ENCODE measurements at regions not wholly inside any gene's neighbourhood (a gene's known extent, or its start where the extent isn't known, plus 50 kb on each side); places are given as distances from the start of the nearest gene placed in this dataset.
A peak's percentile ranks its signal among the peaks of the same experiment; 100 is the strongest.
"Not testable (repeated sequence)": the region's sequence is repeated elsewhere in the genome, so short reads cannot be mapped to it uniquely, and the experiment has no call there.

GRCh38 chrX:113192418-113192817 lies 351.8 kb upstream of the AMOT start:
- H3K79me2 ChIP-seq (ENCODE audit: control insufficient read depth, insufficient read depth, low read length) = no peaks in the 10 kb centered on the region
- no peak overlapping the region for H3K9ac ChIP-seq (ENCODE audit: low read length)
- H4K5ac ChIP-seq (ENCODE audit: low read length) = no peak overlapping the region
- no peaks in the 10 kb centered on the region for H3K79me1 ChIP-seq (ENCODE audit: low read length)
- no peak overlapping the region for H4K8ac ChIP-seq (ENCODE audit: low read depth, low read length)
- H3K4ac ChIP-seq (ENCODE audit: low read depth, low read length) = no peak overlapping the region
- H3K23ac ChIP-seq (ENCODE audit: low read length) = no peak overlapping the region
- no peak overlapping the region for H2BK120ac ChIP-seq (ENCODE audit: low read depth, low read length)
- no peak for DNase-seq
- no peak overlapping the region for H2AK5ac ChIP-seq (ENCODE audit: low read length)
- no peak overlapping the region for H2BK15ac ChIP-seq (replicated peaks; ENCODE audit: low read depth)
- H3K56ac ChIP-seq (ENCODE audit: low read length) = no peak overlapping the region
- no peak overlapping the region for H3K18ac ChIP-seq (ENCODE audit: low read length)
- H3K4me2 ChIP-seq (ENCODE audit: low read length) = no peak overlapping the region
- H3K4me3 ChIP-seq (ENCODE audit: low read length) = no peak overlapping the region
- H2BK5ac ChIP-seq (ENCODE audit: low read length) = no peak overlapping the region
- no peaks in the 10 kb centered on the region for H3K27me3 ChIP-seq (ENCODE audit: insufficient read depth, low read length, poor library complexity)
- no peaks in the 10 kb centered on the region for H3K4me1 ChIP-seq (ENCODE audit: control insufficient read depth, low read depth, low read length)
- no peaks in the 10 kb centered on the region for H3K36me3 ChIP-seq (ENCODE audit: control insufficient read depth, insufficient read depth, low read length)
- no peak overlapping the region for H3K27ac ChIP-seq (ENCODE audit: low read depth, low read length)

DNA sequence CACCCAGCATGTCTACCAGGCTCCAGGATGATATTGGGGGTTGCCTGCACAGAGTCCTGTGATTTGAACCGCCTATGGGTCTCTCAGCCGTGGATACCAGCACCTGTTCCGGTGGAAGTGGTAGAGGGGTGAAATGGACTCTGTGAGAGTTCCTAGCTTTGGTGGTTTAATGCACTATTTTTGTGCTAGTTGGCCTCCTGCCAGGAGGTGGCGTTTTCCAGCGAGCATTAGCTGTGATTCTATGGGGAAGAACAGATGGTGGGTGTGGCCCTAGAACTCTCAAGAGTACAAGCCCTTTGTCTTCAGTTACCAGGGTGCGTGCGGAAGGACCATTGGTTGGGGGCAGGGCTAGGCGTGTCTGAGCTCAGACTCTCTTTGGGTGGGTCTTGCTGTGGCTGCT lies 316.9 kb upstream of the AMOT start:
- Histone ChIP-seq H3K27ac (ENCODE audit: low read depth, low read length) (no peak overlapping the region), H3K4me1 (ENCODE audit: control insufficient read depth, low read depth, low read length) (no peaks in the 10 kb centered on the region), H2BK5ac (ENCODE audit: low read length) (no peak overlapping the region), H2BK120ac (ENCODE audit: low read depth, low read length) (no peak overlapping the region), H3K79me1 (ENCODE audit: low read length) (no peaks in the 10 kb centered on the region), H3K23ac (ENCODE audit: low read length) (no peak overlapping the region), H3K4me2 (ENCODE audit: low read length) (no peak overlapping the region), H4K5ac (ENCODE audit: low read length) (no peak overlapping the region), H4K8ac (ENCODE audit: low read depth, low read length) (no peak overlapping the region), H3K9ac (ENCODE audit: low read length) (no peak overlapping the region), H3K18ac (ENCODE audit: low read length) (no peak overlapping the region), H3K4me3 (ENCODE audit: low read length) (no peak overlapping the region), H3K79me2 (ENCODE audit: control insufficient read depth, insufficient read depth, low read length) (no peaks in the 10 kb centered on the region), H3K56ac (ENCODE audit: low read length) (no peak overlapping the region), H3K27me3 (ENCODE audit: insufficient read depth, low read length, poor library complexity) (no peaks in the 10 kb centered on the region), H2BK15ac (replicated peaks; ENCODE audit: low read depth) (no peak overlapping the region), H3K4ac (ENCODE audit: low read depth, low read length) (no peak overlapping the region), H3K36me3 (ENCODE audit: control insufficient read depth, insufficient read depth, low read length) (no peaks in the 10 kb centered on the region), H2AK5ac (ENCODE audit: low read length) (no peak overlapping the region)
- WGBS (ENCODE audit: extremely low coverage, insufficient coverage, low lambda C conversion rate) = no CpG with 5 or more reads among the region's 8 CpGs
- DNase-seq = peak; percentile 2

DNA sequence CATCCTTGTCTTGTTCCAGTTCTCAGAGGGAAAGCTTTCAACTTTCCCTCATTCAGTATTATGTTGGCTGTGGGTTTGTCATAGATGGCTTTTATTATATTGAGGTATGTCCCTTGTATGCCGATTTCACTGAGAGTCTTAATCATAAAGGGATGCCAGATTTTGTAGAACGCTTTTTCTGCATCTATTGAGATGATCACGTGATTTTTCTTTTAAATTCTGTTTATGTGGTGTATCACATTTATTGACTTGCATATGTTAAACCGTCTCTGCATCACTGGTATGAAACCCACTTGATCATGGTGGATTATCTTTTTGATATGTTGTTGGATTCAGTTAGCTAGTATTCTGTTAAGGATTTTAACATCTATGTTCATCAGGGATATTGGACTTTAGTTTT lies 313.7 kb upstream of the AMOT start:
- H3K18ac ChIP-seq (ENCODE audit: low read length); H4K8ac ChIP-seq (ENCODE audit: low read depth, low read length); H3K4me2 ChIP-seq (ENCODE audit: low read length); H4K5ac ChIP-seq (ENCODE audit: low read length); H3K27ac ChIP-seq (ENCODE audit: low read depth, low read length); H3K79me2 ChIP-seq (ENCODE audit: control insufficient read depth, insufficient read depth, low read length); H2BK5ac ChIP-seq (ENCODE audit: low read length); H3K4me1 ChIP-seq (ENCODE audit: control insufficient read depth, low read depth, low read length); H3K27me3 ChIP-seq (ENCODE audit: insufficient read depth, low read length, poor library complexity); H3K23ac ChIP-seq (ENCODE audit: low read length); H2AK5ac ChIP-seq (ENCODE audit: low read length); H3K79me1 ChIP-seq (ENCODE audit: low read length); H2BK15ac ChIP-seq (replicated peaks; ENCODE audit: low read depth); DNase-seq; H3K56ac ChIP-seq (ENCODE audit: low read length); H3K9ac ChIP-seq (ENCODE audit: low read length); H3K4me3 ChIP-seq (ENCODE audit: low read length); H3K4ac ChIP-seq (ENCODE audit: low read depth, low read length); H3K36me3 ChIP-seq (ENCODE audit: control insufficient read depth, insufficient read depth, low read length); H2BK120ac ChIP-seq (ENCODE audit: low read depth, low read length): not testable (repeated sequence)
- no CpG with 5 or more reads among the region's 4 CpGs for WGBS (ENCODE audit: extremely low coverage, insufficient coverage, low lambda C conversion rate)

DNA sequence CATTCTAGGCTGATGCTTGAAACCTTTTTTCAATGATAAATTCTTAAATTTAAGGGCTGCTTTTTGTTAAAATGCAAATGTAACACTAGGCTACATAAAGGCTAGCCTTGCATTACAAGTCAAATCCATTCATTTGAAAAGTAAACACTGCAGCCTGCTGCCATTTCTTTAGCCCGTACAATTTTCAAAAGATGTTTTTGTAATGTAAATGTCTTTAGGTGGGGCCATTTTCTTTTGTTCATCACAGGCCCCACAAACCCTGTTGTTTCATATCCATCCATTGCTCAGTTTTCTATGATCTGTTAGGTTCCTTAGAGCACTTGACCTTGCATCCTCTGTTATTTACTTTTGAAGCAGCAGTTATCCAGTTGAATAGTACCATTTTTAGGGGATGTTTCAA lies 296.2 kb upstream of the AMOT start:
- H3K4ac ChIP-seq (ENCODE audit: low read depth, low read length) = no peak overlapping the region
- no peak overlapping the region for H2BK5ac ChIP-seq (ENCODE audit: low read length)
- no peaks in the 10 kb centered on the region for H3K4me1 ChIP-seq (ENCODE audit: control insufficient read depth, low read depth, low read length)
- no peak overlapping the region for H3K23ac ChIP-seq (ENCODE audit: low read length)
- no peak overlapping the region for H3K27ac ChIP-seq (ENCODE audit: low read depth, low read length)
- H3K18ac ChIP-seq (ENCODE audit: low read length) = no peak overlapping the region
- H2BK120ac ChIP-seq (ENCODE audit: low read depth, low read length) = no peak overlapping the region
- no peak overlapping the region for H2BK15ac ChIP-seq (replicated peaks; ENCODE audit: low read depth)
- WGBS (ENCODE audit: extremely low coverage, insufficient coverage, low lambda C conversion rate) = no CpG with 5 or more reads among the region's 1 CpG
- no peaks in the 10 kb centered on the region for H3K79me1 ChIP-seq (ENCODE audit: low read length)
- no peaks in the 10 kb centered on the region for H3K27me3 ChIP-seq (ENCODE audit: insufficient read depth, low read length, poor library complexity)
- H4K8ac ChIP-seq (ENCODE audit: low read depth, low read length) = no peak overlapping the region
- no peak overlapping the region for H4K5ac ChIP-seq (ENCODE audit: low read length)
- no peak overlapping the region for H3K56ac ChIP-seq (ENCODE audit: low read length)
- H2AK5ac ChIP-seq (ENCODE audit: low read length) = no peak overlapping the region
- H3K79me2 ChIP-seq (ENCODE audit: control insufficient read depth, insufficient read depth, low read length) = no peaks in the 10 kb centered on the region
- DNase-seq = no peak
- H3K4me3 ChIP-seq (ENCODE audit: low read length) = no peak overlapping the region
- H3K4me2 ChIP-seq (ENCODE audit: low read length) = no peak overlapping the region
- no peak overlapping the region for H3K9ac ChIP-seq (ENCODE audit: low read length)
- H3K36me3 ChIP-seq (ENCODE audit: control insufficient read depth, insufficient read depth, low read length) = no peaks in the 10 kb centered on the region

GRCh38 chrX:113133316-113133715 lies 292.7 kb upstream of the AMOT start:
- no peaks in the 10 kb centered on the region for H3K79me2 ChIP-seq (ENCODE audit: control insufficient read depth, insufficient read depth, low read length)
- no peak overlapping the region for H3K23ac ChIP-seq (ENCODE audit: low read length)
- H2BK15ac ChIP-seq (replicated peaks; ENCODE audit: low read depth) = no peak overlapping the region
- no peak overlapping the region for H3K9ac ChIP-seq (ENCODE audit: low read length)
- H4K5ac ChIP-seq (ENCODE audit: low read length) = no peak overlapping the region
- no peak overlapping the region for H3K4me3 ChIP-seq (ENCODE audit: low read length)
- no peaks in the 10 kb centered on the region for H3K4me1 ChIP-seq (ENCODE audit: control insufficient read depth, low read depth, low read length)
- no peak overlapping the region for H2BK5ac ChIP-seq (ENCODE audit: low read length)
- no peak overlapping the region for H3K18ac ChIP-seq (ENCODE audit: low read length)
- no peak for DNase-seq
- no peaks in the 10 kb centered on the region for H3K27me3 ChIP-seq (ENCODE audit: insufficient read depth, low read length, poor library complexity)
- H3K36me3 ChIP-seq (ENCODE audit: control insufficient read depth, insufficient read depth, low read length) = no peaks in the 10 kb centered on the region
- no peak overlapping the region for H2BK120ac ChIP-seq (ENCODE audit: low read depth, low read length)
- H4K8ac ChIP-seq (ENCODE audit: low read depth, low read length) = no peak overlapping the region
- no peak overlapping the region for H3K4ac ChIP-seq (ENCODE audit: low read depth, low read length)
- WGBS (ENCODE audit: extremely low coverage, insufficient coverage, low lambda C conversion rate) = no CpG with 5 or more reads among the region's 1 CpG
- H2AK5ac ChIP-seq (ENCODE audit: low read length) = no peak overlapping the region
- no peak overlapping the region for H3K56ac ChIP-seq (ENCODE audit: low read length)
- no peak overlapping the region for H3K27ac ChIP-seq (ENCODE audit: low read depth, low read length)
- H3K79me1 ChIP-seq (ENCODE audit: low read length) = no peaks in the 10 kb centered on the region
- H3K4me2 ChIP-seq (ENCODE audit: low read length) = no peak overlapping the region

- Histone ChIP-seq H2BK120ac (ENCODE audit: low read depth, low read length) (no peak overlapping the region), H3K9ac (ENCODE audit: low read length) (no peak overlapping the region), H3K27me3 (ENCODE audit: insufficient read depth, low read length, poor library complexity) (no peaks in the 10 kb centered on the region), H3K4ac (ENCODE audit: low read depth, low read length) (no peak overlapping the region), H4K5ac (ENCODE audit: low read length) (no peak overlapping the region), H2BK15ac (replicated peaks; ENCODE audit: low read depth) (no peak overlapping the region), H3K4me3 (ENCODE audit: low read length) (no peak overlapping the region), H3K18ac (ENCODE audit: low read length) (no peak overlapping the region), H3K56ac (ENCODE audit: low read length) (no peak overlapping the region), H3K79me2 (ENCODE audit: control insufficient read depth, insufficient read depth, low read length) (no peaks in the 10 kb centered on the region), H3K4me2 (ENCODE audit: low read length) (no peak overlapping the region), H3K27ac (ENCODE audit: low read depth, low read length) (no peak overlapping the region), H3K79me1 (ENCODE audit: low read length) (no peaks in the 10 kb centered on the region), H2BK5ac (ENCODE audit: low read length) (no peak overlapping the region), H2AK5ac (ENCODE audit: low read length) (no peak overlapping the region), H3K36me3 (ENCODE audit: control insufficient read depth, insufficient read depth, low read length) (no peaks in the 10 kb centered on the region), H3K4me1 (ENCODE audit: control insufficient read depth, low read depth, low read length) (no peaks in the 10 kb centered on the region), H4K8ac (ENCODE audit: low read depth, low read length) (no peak overlapping the region), H3K23ac (ENCODE audit: low read length) (no peak overlapping the region)
- no peak for DNase-seq
These were observed 284.1 kb upstream of the AMOT start for GRCh38 chrX:113124693-113125092.

All from mesendoderm (in vitro differentiated cells).